GM06990 (cell line): ENCODE measurements at regions not wholly inside any gene's neighbourhood (a gene's known extent, or its start where the extent isn't known, plus 50 kb on each side); places are given as distances from the start of the nearest gene placed in this dataset.
"Not testable (repeated sequence)": the region's sequence is repeated elsewhere in the genome, so short reads cannot be mapped to it uniquely, and the experiment has no call there.

Experiments
- DNase-seq: peaks from one replicate; pipeline ENCODE4 v3.0.0-alpha.2; 2011; ENCODE audit not compliant: insufficient read length; ENCODE audit errors: extremely low read depth
- H3K27me3 ChIP-seq: replicated peaks from 2 replicates; pipeline ENCODE4 v1.6.0; 2011; ENCODE audit warnings: low read length; ENCODE audit not compliant: control insufficient read depth, insufficient read depth
- H3K36me3 ChIP-seq: 2 replicates; pipeline ENCODE4 v1.5.1; 2011; ENCODE audit warnings: low read length; ENCODE audit not compliant: control insufficient read depth, insufficient read depth
- H3K4me3 ChIP-seq: replicated peaks from 2 replicates; pipeline ENCODE4 v1.5.1; 2011; ENCODE audit warnings: low read depth, mild to moderate bottlenecking, control low read depth, low read length
- CTCF ChIP-seq: IDR thresholded peaks from 2 replicates; pipeline ENCODE4 v1.5.1; 2011; ENCODE audit warnings: low read length, control low read depth, mild to moderate bottlenecking, inconsistent platforms; ENCODE audit not compliant: insufficient read depth, poor library complexity, severe bottlenecking

- no peaks in the 10 kb centered on the region for H3K36me3 ChIP-seq
Measured at GRCh38 chr2:17199741-17200140, 318.5 kb downstream of the RAD51AP2 start.

GRCh38 chr2:17196380-17196779 is 321.9 kb downstream of the RAD51AP2 start:
- no peak for DNase-seq
- no peaks in the 10 kb centered on the region for H3K36me3 ChIP-seq
- no peaks in the 10 kb centered on the region for H3K27me3 ChIP-seq
- TF ChIP-seq CTCF, result no peak
- no peak overlapping the region for H3K4me3 ChIP-seq

More at GRCh38 chr2:17199741-17200140, 318.5 kb downstream of the RAD51AP2 start:
- H3K4me3 ChIP-seq, result no peak overlapping the region
- no peak for DNase-seq
- no peak for TF ChIP-seq CTCF
- H3K27me3 ChIP-seq, result no peaks in the 10 kb centered on the region

GRCh38 chr2:17195016-17195415 is 323.2 kb downstream of the RAD51AP2 start:
- H3K4me3 ChIP-seq, result no peak overlapping the region
- H3K36me3 ChIP-seq, result no peaks in the 10 kb centered on the region
- no peaks in the 10 kb centered on the region for H3K27me3 ChIP-seq
- TF ChIP-seq CTCF, result no peak
- DNase-seq, result no peak

GRCh38 chr2:17194083-17194482 is 324.2 kb downstream of the RAD51AP2 start:
- no peak overlapping the region for H3K4me3 ChIP-seq
- no peak for TF ChIP-seq CTCF
- no peaks in the 10 kb centered on the region for H3K27me3 ChIP-seq
- DNase-seq, result no peak
- no peaks in the 10 kb centered on the region for H3K36me3 ChIP-seq

GRCh38 chr2:17193433-17193890 is 324.8 kb downstream of the RAD51AP2 start:
- H3K27me3 ChIP-seq, DNase-seq, H3K4me3 ChIP-seq, H3K36me3 ChIP-seq: not testable (repeated sequence)

- no peaks in the 10 kb centered on the region for H3K36me3 ChIP-seq
Measured at GRCh38 chr2:17191223-17191622, 327.0 kb downstream of the RAD51AP2 start.

More at GRCh38 chr2:17191223-17191622, 327.0 kb downstream of the RAD51AP2 start:
- no peak for TF ChIP-seq CTCF
- Histone ChIP-seq H3K4me3 (no peak overlapping the region), H3K27me3 (no peaks in the 10 kb centered on the region)
- DNase-seq, result no peak
